ENCODE measurements at regions not wholly inside any gene's neighbourhood (a gene's known extent, or its start where the extent isn't known, plus 50 kb on each side); places are given as distances from the start of the nearest gene placed in this dataset.
"Not testable (repeated sequence)": the region's sequence is repeated elsewhere in the genome, so short reads cannot be mapped to it uniquely, and the experiment has no call there.

DNA sequence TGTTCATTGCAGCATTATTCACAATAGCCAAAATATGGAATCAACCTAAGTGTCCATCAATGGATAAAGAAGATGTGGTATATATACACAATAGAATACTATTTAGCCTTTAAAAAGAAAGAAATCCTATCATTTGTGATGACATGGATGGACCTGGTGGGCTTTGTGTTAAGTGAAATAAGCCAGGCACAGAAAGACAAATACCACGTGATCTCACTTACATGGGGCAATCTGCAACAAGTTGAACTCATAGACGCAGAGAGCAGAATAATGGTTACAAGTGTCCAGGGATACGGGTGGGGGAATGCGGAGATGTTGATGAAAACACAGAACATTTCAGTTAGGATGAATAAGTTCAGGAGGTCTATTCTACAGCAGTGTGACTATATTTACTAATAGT, 66.4 kb upstream of the ALDH1B1 start:
- H3K9me3 Mint-ChIP-seq, result no peaks in the 10 kb centered on the region
- ChIA-PET CTCF (no interaction called here), POLR2A (no interaction called here)
- H3K36me3 Mint-ChIP-seq (ENCODE audit: low read depth), result no peaks in the 10 kb centered on the region
- H3K4me3 Mint-ChIP-seq, result no peak overlapping the region
- TF ChIP-seq, protein P1, sequence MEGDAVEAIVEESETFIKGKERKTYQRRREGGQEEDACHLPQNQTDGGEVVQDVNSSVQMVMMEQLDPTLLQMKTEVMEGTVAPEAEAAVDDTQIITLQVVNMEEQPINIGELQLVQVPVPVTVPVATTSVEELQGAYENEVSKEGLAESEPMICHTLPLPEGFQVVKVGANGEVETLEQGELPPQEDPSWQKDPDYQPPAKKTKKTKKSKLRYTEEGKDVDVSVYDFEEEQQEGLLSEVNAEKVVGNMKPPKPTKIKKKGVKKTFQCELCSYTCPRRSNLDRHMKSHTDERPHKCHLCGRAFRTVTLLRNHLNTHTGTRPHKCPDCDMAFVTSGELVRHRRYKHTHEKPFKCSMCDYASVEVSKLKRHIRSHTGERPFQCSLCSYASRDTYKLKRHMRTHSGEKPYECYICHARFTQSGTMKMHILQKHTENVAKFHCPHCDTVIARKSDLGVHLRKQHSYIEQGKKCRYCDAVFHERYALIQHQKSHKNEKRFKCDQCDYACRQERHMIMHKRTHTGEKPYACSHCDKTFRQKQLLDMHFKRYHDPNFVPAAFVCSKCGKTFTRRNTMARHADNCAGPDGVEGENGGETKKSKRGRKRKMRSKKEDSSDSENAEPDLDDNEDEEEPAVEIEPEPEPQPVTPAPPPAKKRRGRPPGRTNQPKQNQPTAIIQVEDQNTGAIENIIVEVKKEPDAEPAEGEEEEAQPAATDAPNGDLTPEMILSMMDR (IDR thresholded peaks at IDR 0.05), result no peak
- intact Hi-C loops (cut with micrococcal nuclease), result no loop called here
- ATAC-seq (ENCODE audit: low read depth) (no peak), DNase-seq (no peak)
- no peaks in the 10 kb centered on the region for H3K4me1 Mint-ChIP-seq
- peaks cover 7% of the 10 kb centered on the region for H3K27me3 Mint-ChIP-seq
- H3K27ac Mint-ChIP-seq, result no peak overlapping the region

DNA sequence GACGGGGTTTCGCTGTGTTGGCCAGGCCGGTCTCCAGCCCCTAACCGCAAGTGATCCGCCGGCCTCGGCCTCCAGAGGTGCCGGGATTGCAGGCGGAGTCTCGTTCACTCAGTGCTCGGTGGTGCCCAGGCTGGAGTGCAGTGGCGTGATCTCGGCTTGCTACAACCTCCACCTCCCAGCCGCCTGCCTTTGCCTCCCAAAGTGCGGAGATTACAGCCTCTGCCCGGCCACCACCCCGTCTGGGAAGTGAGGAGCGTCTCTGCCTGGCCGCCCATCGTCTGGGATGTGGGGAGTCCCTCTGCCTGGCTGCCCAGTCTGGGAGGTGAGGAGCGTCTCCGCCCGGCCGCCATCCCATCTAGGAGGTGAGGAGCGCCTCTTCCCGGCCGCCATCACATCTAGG, 68.3 kb upstream of the ALDH1B1 start:
- H3K27ac Mint-ChIP-seq; H3K4me1 Mint-ChIP-seq; H3K36me3 Mint-ChIP-seq (ENCODE audit: low read depth); intact Hi-C loops (cut with micrococcal nuclease); H3K9me3 Mint-ChIP-seq; POLR2A ChIA-PET; DNase-seq; H3K4me3 Mint-ChIP-seq; ATAC-seq (ENCODE audit: low read depth); H3K27me3 Mint-ChIP-seq; CTCF ChIA-PET: not testable (repeated sequence)

DNA sequence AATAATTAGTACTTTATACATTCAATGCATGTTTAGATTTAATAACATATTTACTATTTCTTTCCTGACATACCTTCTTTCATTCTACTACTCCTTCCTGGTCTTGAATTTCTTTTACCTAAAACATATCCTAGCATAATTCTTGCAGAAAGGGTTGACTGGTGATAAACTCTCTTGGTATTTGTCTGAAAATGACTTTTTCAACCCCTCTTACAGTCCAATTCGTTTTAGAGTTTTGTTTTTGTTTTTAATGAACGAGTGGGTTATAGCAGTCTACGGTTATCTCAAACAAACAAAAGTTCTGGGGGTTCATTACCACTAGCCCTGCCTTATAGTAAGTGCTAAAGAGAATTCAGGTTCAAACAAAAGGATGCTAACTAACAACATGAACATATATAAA, 69.6 kb upstream of the ALDH1B1 start:
- Mint-ChIP-seq H3K27ac (no peak overlapping the region), H3K4me1 (peaks cover 14% of the 10 kb centered on the region), H3K4me3 (no peak overlapping the region), H3K36me3 (ENCODE audit: low read depth) (no peaks in the 10 kb centered on the region), H3K9me3 (no peaks in the 10 kb centered on the region), H3K27me3 (no peaks in the 10 kb centered on the region)
- DNase-seq (no peak), ATAC-seq (ENCODE audit: low read depth) (no peak)
- ChIA-PET CTCF (no interaction called here), POLR2A (no interaction called here)
- intact Hi-C loops (cut with micrococcal nuclease), result no loop called here
- TF ChIP-seq, protein P1 (IDR thresholded peaks at IDR 0.05), result no peak

DNA sequence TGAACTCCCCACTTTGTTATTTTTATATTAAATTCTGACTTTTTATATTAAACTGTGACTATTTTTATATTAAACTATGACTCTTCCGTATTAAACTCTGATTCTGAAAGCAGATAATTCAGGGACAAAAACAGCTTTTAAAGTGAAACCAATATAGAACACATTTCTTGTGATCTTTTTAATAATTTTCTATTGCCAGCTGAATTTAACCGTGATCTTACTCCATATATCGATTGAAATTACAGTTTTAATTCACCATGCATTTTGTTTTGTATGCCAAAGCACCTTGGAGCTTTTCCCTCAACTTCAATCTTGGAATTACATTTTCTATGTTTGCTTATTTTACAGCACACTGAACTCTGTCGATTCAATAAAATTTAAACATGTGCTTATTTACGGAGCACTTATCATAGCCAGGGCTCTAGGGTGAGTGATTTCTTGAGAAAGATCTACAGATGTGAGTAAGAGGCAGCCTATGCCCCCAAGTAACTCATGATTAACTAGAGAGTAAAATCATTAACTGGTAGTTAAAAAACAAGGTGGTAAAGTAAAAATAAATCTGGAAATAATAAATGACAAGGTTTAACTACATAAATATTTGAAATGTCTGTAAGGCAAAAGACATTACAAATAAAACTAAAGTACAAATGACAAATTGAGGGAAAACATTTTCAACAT, 72.9 kb upstream of the ALDH1B1 start:
- Mint-ChIP-seq H3K4me1 (peaks cover 14% of the 10 kb centered on the region), H3K36me3 (ENCODE audit: low read depth) (no peaks in the 10 kb centered on the region), H3K27me3 (peaks cover 4% of the 10 kb centered on the region), H3K4me3 (no peak overlapping the region), H3K27ac (no peak overlapping the region), H3K9me3 (no peaks in the 10 kb centered on the region)
- CTCF ChIA-PET, result no interaction called here
- intact Hi-C loops (cut with micrococcal nuclease), result no loop called here
- ATAC-seq (ENCODE audit: low read depth) (no peak), DNase-seq (no peak)
- POLR2A ChIA-PET, result no interaction called here
- TF ChIP-seq, protein P1 (IDR thresholded peaks at IDR 0.05), result no peak

DNA sequence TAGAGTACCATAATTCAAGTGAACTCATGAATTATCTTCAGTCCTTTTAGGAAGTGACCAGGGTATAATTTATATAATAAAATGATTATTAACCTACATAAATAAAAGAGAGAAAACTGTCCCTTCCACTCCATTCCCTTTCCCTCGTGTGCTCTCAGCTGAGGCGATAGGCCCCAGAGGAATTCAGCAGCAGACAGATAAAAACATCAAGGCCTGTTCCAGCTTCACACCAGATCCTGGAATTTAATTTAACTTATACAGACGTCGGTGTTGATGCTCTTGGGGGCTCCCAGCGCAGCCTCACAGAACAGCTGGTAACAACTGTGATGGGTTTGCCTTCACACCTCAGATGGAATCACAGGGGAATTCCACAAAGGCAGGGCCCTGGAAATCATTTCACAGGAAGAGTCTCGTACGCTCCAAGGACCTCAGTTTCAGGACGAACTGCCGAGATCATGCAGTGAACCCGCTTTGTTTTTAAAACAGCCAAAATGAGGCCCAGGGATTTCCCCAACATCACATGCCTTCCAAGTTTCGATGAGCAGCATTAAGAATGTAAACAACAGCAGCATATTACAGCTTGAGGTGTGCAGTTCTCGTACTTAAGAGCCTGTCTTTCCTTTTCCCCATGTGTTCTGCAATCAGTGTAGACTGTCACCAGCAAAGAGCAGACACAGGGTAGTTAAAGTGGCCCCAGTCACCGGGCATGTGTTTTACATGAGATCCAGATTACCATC, 73.6 kb upstream of the ALDH1B1 start:
- DNase-seq (no peak), ATAC-seq (ENCODE audit: low read depth) (peak; percentile 68)
- TF ChIP-seq, protein P1 (IDR thresholded peaks at IDR 0.05), result no peak
- peaks cover 14% of the 10 kb centered on the region for H3K4me1 Mint-ChIP-seq
- H3K9me3 Mint-ChIP-seq, result no peaks in the 10 kb centered on the region
- H3K4me3 Mint-ChIP-seq, result peak overlapping the region; percentile 25
- H3K27me3 Mint-ChIP-seq, result peaks cover 4% of the 10 kb centered on the region
- H3K27ac Mint-ChIP-seq, result peak overlapping the region; percentile 47
- intact Hi-C loops (cut with micrococcal nuclease), result no loop called here
- POLR2A ChIA-PET, result no interaction called here
- CTCF ChIA-PET, result no interaction called here
- H3K36me3 Mint-ChIP-seq (ENCODE audit: low read depth), result no peaks in the 10 kb centered on the region
